GM12864 (cell line): ENCODE measurements at regions not wholly inside any gene's neighbourhood (a gene's known extent, or its start where the extent isn't known, plus 50 kb on each side); places are given as distances from the start of the nearest gene placed in this dataset.

Source experiments
- DNase-seq: peaks from one replicate; pipeline ENCODE4 v3.0.0-alpha.2; 2011; ENCODE audit warnings: low read depth
- H3K4me3 ChIP-seq: 2 replicates; pipeline ENCODE4 v1.5.1; 2011; ENCODE audit warnings: mild to moderate bottlenecking, low read depth, low read length, control low read depth
- CTCF ChIP-seq: IDR thresholded peaks from 2 replicates; pipeline ENCODE4 v1.5.1; 2011; ENCODE audit warnings: low read depth, mild to moderate bottlenecking, moderate library complexity, low read length, control low read depth, inconsistent platforms; ENCODE audit errors: missing control alignments

- H3K4me3 ChIP-seq: no peak overlapping the region
- TF ChIP-seq CTCF: no peak
- DNase-seq: peak; percentile 47
Measured at GRCh38 chr3:178967177-178967532, 104.5 kb downstream of the ZMAT3 start.

GRCh38 chr3:178966299-178967176 lies 105.1 kb downstream of the ZMAT3 start:
- TF ChIP-seq CTCF: peak; percentile 46
- DNase-seq: peak; percentile 29
- H3K4me3 ChIP-seq: no peak overlapping the region; the same call in 1 of the 2 replicates

DNA sequence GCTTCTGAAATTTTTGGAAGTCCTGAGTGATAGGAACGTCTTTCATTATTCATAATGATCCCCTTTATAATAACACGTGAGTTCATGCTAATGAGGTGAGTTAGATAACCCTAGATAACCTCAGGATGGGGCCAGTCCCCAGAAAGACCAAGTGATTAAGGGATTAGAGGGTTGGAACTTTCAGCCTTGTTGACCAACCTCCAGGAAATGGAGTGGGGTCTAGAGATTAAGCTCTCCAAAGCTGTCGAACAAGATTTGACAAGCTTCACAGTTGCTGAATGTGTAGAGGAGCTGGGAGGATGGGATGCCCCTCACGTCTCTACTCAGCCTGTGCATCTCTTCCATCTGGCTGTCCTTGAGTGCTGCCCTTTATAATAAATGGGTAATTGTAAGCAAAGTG lies 107.1 kb downstream of the ZMAT3 start:
- TF ChIP-seq CTCF: no peak
- H3K4me3 ChIP-seq: no peak overlapping the region
- DNase-seq: no peak

- no peak for TF ChIP-seq CTCF
- no peak overlapping the region for H3K4me3 ChIP-seq
- no peak for DNase-seq
Measured at GRCh38 chr3:178960918-178961317, 110.7 kb downstream of the ZMAT3 start.

DNA sequence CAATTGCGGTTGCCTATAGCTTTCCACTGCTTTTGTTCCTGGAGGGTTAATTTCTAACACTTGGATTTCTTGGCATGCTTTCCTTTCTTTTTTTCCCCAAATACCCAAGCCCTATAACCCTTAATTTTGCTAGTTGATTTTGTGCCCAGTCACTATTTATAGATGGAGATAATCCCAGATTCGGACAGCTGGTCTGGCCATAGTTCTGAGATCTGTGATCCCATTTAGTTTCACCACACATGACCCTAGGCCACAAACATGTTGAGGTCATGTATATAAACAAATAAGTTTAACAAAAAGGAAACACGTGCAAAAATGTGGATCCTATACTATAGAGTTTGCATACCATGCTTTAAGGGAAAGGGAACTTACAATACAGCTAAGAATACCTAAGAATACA lies 111.4 kb downstream of the ZMAT3 start:
- no peak overlapping the region for H3K4me3 ChIP-seq
- DNase-seq: no peak
- TF ChIP-seq CTCF: no peak

DNA sequence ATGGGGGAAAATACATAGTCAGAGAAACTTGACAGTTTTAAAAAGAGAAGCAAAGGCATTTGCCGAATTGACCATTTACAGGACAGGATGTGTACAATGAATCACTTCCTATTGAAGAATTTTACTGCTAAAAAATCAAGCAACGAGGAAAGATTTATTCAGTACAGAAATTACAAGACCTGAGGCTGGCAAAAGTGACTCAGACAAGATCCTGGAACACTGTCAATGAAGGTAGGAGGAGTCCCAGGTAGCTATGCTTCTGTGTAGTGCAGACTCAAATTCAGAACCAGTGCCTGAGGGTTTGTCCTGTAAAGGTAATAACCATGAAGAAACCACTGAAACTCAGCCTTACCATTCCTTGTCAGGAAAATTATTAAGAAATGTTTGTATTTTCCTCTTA lies 120.9 kb downstream of the ZMAT3 start:
- TF ChIP-seq CTCF: no peak
- no peak for DNase-seq
- no peak overlapping the region for H3K4me3 ChIP-seq

DNA sequence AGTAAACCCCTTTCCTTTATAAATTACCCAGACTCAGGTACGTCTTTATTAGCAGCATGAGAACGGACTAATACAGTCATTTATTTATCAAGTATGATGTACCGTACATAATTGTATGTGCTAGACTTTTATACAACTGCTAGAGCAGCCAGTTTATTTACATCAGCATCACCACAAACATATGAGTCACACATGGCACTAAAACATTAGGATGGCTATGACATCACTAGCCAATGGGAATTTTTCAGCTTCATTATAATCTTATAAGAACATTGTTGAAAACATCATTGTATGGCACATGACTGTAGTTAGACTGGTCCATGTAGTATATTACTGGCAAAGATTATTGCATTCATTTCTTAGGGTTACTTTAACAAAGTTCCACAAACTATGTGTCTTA lies 121.7 kb downstream of the ZMAT3 start:
- no peak for DNase-seq
- no peak overlapping the region for H3K4me3 ChIP-seq
- TF ChIP-seq CTCF: no peak
